PC-9 (cell line): ENCODE measurements at regions not wholly inside any gene's neighbourhood (a gene's known extent, or its start where the extent isn't known, plus 50 kb on each side); places are given as distances from the start of the nearest gene placed in this dataset.

Source experiments
- BruUV-seq: library from RNA; stranded (reverse); fragments of 400-500 nt; replicated peaks from 2 replicates; lab custom pipeline; 2021; lab: Mats Ljungman, UMichigan
- CTCF ChIA-PET: fragments of 300-600 bp; sonication (Branson Sonifier 250); formaldehyde crosslinking; loops from one replicate; lab custom pipeline; 2022; ENCODE audit warnings: antibody characterized with exemption; lab: Charles Lee
- POLR2A ChIA-PET: fragments of 300-600 bp; sonication (Branson Sonifier 250); formaldehyde crosslinking; loops from one replicate; lab custom pipeline; 2022; ENCODE audit warnings: antibody characterized with exemption; ENCODE audit not compliant: unreplicated experiment; lab: Charles Lee
- DNase-seq, 2 experiments: peaks; one replicate each; pipeline versions ENCODE4 v3.0.0 to v3.0.0-alpha.2; 2015 to 2022; ENCODE audit warnings: mixed read lengths in 1 of 2
- H2AFZ ChIP-seq: fragments of 200-600 bp; sonication (generic); 2 replicates; pipeline ENCODE4 v1.8.1; 2017; ENCODE audit warnings: antibody characterized with exemption
- H3F3A ChIP-seq: fragments of 200-600 bp; sonication (generic); 2 replicates; pipeline ENCODE4 v1.8.1; 2017; ENCODE audit warnings: antibody characterized with exemption, mild to moderate bottlenecking, low read depth; ENCODE audit not compliant: insufficient read depth
- H3K27ac ChIP-seq: fragments of 200-600 bp; sonication (generic); 2 replicates; pipeline ENCODE4 v1.6.1; 2016; ENCODE audit warnings: mixed run types
- H3K27me3 ChIP-seq: fragments of 200-600 bp; sonication (generic); 2 replicates; pipeline ENCODE4 v1.6.1; 2016; ENCODE audit warnings: low read depth, mixed run types; ENCODE audit not compliant: insufficient read depth
- H3K36me3 ChIP-seq: fragments of 200-600 bp; sonication (generic); 2 replicates; pipeline ENCODE4 v1.6.1; 2016; ENCODE audit warnings: low read depth, mixed run types
- H3K4me1 ChIP-seq: fragments of 200-600 bp; sonication (generic); replicated peaks from 2 replicates; pipeline ENCODE4 v1.6.1; 2016; ENCODE audit warnings: mixed run types; ENCODE audit not compliant: insufficient read depth
- H3K4me2 ChIP-seq: fragments of 200-600 bp; sonication (generic); 2 replicates; pipeline ENCODE4 v1.6.1; 2017; ENCODE audit warnings: mixed run types
- H3K4me3 ChIP-seq: fragments of 200-600 bp; sonication (generic); 2 replicates; pipeline ENCODE4 v1.6.1; 2016; ENCODE audit warnings: mixed run types
- H3K79me2 ChIP-seq: fragments of 200-600 bp; sonication (generic); 2 replicates; pipeline ENCODE4 v1.6.1; 2017; ENCODE audit warnings: low read depth, mixed run types
- H3K9me2 ChIP-seq: fragments of 200-600 bp; sonication (generic); 2 replicates; pipeline ENCODE4 v1.8.1; 2017; ENCODE audit warnings: mild to moderate bottlenecking; ENCODE audit not compliant: insufficient read depth
- H3K9me3 ChIP-seq: fragments of 200-600 bp; sonication (generic); 2 replicates; pipeline ENCODE4 v1.8.1; 2016; ENCODE audit warnings: low read depth; ENCODE audit not compliant: insufficient read depth
- H4K20me1 ChIP-seq: fragments of 200-600 bp; sonication (generic); 2 replicates; pipeline ENCODE4 v1.8.1; 2017; ENCODE audit not compliant: insufficient read depth
- EZH2 ChIP-seq: fragments of 200-600 bp; sonication (generic); IDR thresholded peaks from 2 replicates; pipeline ENCODE4 v1.8.0; 2017; ENCODE audit warnings: antibody characterized with exemption, low read depth
- intact Hi-C: fragments of 100-400 bp; cut with micrococcal nuclease; formaldehyde crosslinking; loops from one replicate; pipeline ENCODE4 v1.10.0; 2022; ENCODE audit not compliant: unreplicated experiment
- TF ChIP-seq, protein P1 (sequence below): fragments of 200-600 bp; sonication (generic); conservative IDR thresholded peaks from 2 replicates; pipeline ENCODE4 v1.6.1; 2017; ENCODE audit warnings: mixed run types, antibody characterized with exemption, mild to moderate bottlenecking, moderate library complexity

DNA sequence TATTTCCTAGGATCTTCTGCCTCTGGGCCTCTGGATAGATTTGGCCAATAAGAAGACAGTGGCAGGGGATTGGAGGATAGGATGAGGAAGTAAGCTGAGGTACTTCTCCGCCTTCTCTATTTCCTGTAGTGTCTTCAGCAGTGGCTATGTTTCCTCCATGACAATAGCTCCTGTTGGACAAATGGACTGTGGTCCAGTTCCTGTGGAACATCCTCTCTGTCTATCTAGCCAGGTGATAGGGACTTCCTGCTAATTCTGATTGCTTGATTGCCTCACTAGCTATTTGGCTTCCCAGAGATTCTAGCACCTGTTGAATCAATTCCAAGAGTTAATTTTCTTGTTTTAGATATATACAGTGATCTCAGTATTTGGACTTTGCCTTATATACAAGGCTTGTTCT lies 456.2 kb upstream of the NECTIN3 start:
- CTCF ChIA-PET = no interaction called here
- POLR2A ChIA-PET = no interaction called here
- Histone ChIP-seq H3K36me3 (no peaks in the 10 kb centered on the region), H3K9me3 (no peaks in the 10 kb centered on the region; the same call in 1 of the 2 replicates), H3K4me1 (no peaks in the 10 kb centered on the region), H3K27ac (no peak overlapping the region), H2AFZ (no peak overlapping the region), H3K4me3 (no peak overlapping the region), H3K27me3 (no peaks in the 10 kb centered on the region), H3F3A (no peaks in the 10 kb centered on the region), H3K9me2 (no peaks in the 10 kb centered on the region), H3K4me2 (no peak overlapping the region), H3K79me2 (no peaks in the 10 kb centered on the region), H4K20me1 (no peaks in the 10 kb centered on the region)
- TF ChIP-seq, protein P1, sequence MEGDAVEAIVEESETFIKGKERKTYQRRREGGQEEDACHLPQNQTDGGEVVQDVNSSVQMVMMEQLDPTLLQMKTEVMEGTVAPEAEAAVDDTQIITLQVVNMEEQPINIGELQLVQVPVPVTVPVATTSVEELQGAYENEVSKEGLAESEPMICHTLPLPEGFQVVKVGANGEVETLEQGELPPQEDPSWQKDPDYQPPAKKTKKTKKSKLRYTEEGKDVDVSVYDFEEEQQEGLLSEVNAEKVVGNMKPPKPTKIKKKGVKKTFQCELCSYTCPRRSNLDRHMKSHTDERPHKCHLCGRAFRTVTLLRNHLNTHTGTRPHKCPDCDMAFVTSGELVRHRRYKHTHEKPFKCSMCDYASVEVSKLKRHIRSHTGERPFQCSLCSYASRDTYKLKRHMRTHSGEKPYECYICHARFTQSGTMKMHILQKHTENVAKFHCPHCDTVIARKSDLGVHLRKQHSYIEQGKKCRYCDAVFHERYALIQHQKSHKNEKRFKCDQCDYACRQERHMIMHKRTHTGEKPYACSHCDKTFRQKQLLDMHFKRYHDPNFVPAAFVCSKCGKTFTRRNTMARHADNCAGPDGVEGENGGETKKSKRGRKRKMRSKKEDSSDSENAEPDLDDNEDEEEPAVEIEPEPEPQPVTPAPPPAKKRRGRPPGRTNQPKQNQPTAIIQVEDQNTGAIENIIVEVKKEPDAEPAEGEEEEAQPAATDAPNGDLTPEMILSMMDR = no peak
- no peak for TF ChIP-seq EZH2
- intact Hi-C loops = no loop called here
- DNase-seq = no peak
- BruUV-seq = no TSS peak

DNA sequence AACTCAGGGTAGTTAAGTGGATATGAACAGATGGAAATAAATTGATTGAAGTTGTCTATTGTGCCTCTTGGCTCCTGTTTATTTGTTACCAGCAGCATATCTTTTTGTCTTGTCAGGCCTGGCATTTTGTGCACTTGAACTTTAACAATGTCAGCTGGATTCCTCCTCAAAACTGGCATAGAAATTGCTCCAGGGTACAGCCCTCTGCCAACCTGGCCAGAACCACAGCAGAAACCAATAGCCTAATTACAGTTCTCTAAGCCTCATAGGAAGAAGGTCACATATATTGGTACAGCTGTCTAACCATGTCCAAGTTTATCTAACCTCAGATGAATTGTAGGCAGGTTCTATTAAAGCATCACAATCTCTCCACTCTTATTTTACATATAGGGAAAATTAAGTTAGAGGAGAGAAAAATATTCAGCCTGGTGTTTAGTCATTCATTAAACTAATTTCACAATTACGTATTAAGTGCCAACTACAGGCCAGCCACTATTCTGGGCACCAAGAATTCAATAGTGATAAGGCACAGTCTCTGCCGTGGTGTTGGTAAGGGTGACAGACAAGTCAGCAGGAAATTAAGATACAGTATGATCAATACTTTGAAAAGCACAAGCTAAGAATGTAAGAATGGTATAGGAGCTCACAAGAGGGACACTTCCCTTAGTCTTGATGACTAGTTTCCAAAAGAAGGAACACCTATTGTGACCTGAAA lies 452.9 kb upstream of the NECTIN3 start:
- intact Hi-C loops = no loop called here
- Histone ChIP-seq H2AFZ (no peak overlapping the region), H3K9me2 (no peaks in the 10 kb centered on the region), H3K4me1 (no peaks in the 10 kb centered on the region), H3K79me2 (no peaks in the 10 kb centered on the region), H3K4me2 (no peak overlapping the region), H3K27me3 (no peaks in the 10 kb centered on the region), H3F3A (no peaks in the 10 kb centered on the region), H3K36me3 (no peaks in the 10 kb centered on the region), H4K20me1 (no peaks in the 10 kb centered on the region), H3K4me3 (no peak overlapping the region), H3K9me3 (no peaks in the 10 kb centered on the region; the same call in 1 of the 2 replicates), H3K27ac (no peak overlapping the region)
- no TSS peak for BruUV-seq
- DNase-seq = no peak
- ChIA-PET POLR2A (no interaction called here), CTCF (no interaction called here)
- TF ChIP-seq EZH2 = no peak
- TF ChIP-seq, protein P1 = no peak

DNA sequence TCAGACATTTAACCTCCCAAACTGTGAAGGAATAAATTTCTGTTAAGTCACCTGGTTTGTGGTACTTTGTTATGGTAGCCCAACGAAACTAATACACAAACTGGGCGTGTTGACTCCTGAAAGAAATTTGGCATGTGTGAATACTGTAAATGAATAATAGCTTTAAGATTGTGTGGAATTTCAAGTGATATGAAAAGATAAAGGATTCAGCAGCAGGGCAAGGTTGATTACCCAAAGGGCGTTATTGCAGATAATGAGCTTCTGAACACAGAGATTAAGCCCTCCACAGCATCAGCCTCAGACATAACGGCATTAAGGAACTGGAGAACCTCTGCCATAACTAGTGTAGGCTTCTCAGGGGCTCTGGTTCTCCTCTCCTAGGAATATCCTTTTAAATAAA lies 451.5 kb upstream of the NECTIN3 start:
- Histone ChIP-seq H3K4me1 (no peaks in the 10 kb centered on the region), H3K36me3 (no peaks in the 10 kb centered on the region), H3K4me2 (no peak overlapping the region), H3F3A (no peaks in the 10 kb centered on the region), H2AFZ (no peak overlapping the region), H3K27me3 (no peaks in the 10 kb centered on the region), H3K9me2 (no peaks in the 10 kb centered on the region), H3K4me3 (no peak overlapping the region), H3K9me3 (no peaks in the 10 kb centered on the region; the same call in 1 of the 2 replicates), H4K20me1 (no peaks in the 10 kb centered on the region), H3K79me2 (no peaks in the 10 kb centered on the region), H3K27ac (no peak overlapping the region)
- ChIA-PET CTCF (no interaction called here), POLR2A (no interaction called here)
- no TSS peak for BruUV-seq
- no peak for DNase-seq
- intact Hi-C loops = no loop called here
- no peak for TF ChIP-seq EZH2
- TF ChIP-seq, protein P1 = no peak
